ENCODE measurements at regions not wholly inside any gene's neighbourhood (a gene's known extent, or its start where the extent isn't known, plus 50 kb on each side); places are given as distances from the start of the nearest gene placed in this dataset.

DNA sequence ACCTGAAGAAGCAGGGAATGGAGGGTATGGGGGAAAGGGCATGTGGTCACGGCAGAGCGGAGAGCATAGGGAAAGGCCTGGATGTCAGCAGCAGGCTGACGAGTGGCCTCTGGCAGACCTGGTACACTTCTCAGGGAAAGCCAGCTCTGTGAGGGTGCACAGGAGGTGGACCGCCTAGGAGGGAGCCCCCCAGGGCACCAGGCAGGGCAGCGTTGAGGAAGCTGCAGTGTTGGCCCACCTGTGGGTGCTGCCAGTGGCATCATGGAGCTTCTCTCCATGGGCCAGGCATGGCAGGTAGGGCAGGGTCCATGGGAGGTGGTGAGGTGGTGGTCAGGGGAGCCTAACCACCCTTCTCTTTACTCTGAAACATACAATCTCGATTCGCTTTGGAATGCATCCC is 143.0 kb upstream of the PITX1 start:
- TF ChIP-seq, protein P1, sequence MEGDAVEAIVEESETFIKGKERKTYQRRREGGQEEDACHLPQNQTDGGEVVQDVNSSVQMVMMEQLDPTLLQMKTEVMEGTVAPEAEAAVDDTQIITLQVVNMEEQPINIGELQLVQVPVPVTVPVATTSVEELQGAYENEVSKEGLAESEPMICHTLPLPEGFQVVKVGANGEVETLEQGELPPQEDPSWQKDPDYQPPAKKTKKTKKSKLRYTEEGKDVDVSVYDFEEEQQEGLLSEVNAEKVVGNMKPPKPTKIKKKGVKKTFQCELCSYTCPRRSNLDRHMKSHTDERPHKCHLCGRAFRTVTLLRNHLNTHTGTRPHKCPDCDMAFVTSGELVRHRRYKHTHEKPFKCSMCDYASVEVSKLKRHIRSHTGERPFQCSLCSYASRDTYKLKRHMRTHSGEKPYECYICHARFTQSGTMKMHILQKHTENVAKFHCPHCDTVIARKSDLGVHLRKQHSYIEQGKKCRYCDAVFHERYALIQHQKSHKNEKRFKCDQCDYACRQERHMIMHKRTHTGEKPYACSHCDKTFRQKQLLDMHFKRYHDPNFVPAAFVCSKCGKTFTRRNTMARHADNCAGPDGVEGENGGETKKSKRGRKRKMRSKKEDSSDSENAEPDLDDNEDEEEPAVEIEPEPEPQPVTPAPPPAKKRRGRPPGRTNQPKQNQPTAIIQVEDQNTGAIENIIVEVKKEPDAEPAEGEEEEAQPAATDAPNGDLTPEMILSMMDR (IDR thresholded peaks at IDR 0.05), result no peak
- TF ChIP-seq POLR2A (IDR thresholded peaks at IDR 0.05), result no peak

Data from right lobe of liver (tissue), 4 donors.